ENCODE measurements at regions not wholly inside any gene's neighbourhood (a gene's known extent, or its start where the extent isn't known, plus 50 kb on each side); places are given as distances from the start of the nearest gene placed in this dataset.

- no peak overlapping the region for H3K27ac ChIP-seq
- H3K4me1 ChIP-seq: no peaks in the 10 kb centered on the region
- TF ChIP-seq POLR2A (IDR thresholded peaks at IDR 0.05) (no peak), CTCF (IDR thresholded peaks at IDR 0.05) (no peak)
- no peak for DNase-seq
- H3K4me3 ChIP-seq: no peak overlapping the region
- H3K36me3 ChIP-seq (ENCODE audit: low read depth, missing control alignments): no peaks in the 10 kb centered on the region
- no peaks in the 10 kb centered on the region for H3K27me3 ChIP-seq
- 92% methylated on average over 21 of the region's 21 CpGs; no CpG with 5 or more reads in 1 of the 2 donors for WGBS, 2 donors
- intact Hi-C loops (cut with DNase I; ENCODE audit: low total_unique reads): no loop called here
- no peaks in the 10 kb centered on the region for H3K9me3 ChIP-seq
Measured at GRCh38 chr22:19656541-19657251, 57.6 kb upstream of the SEPTIN5 start.

- Histone ChIP-seq H3K4me3 (no peak overlapping the region), H3K9me3 (no peaks in the 10 kb centered on the region), H3K27ac (no peak overlapping the region), H3K27me3 (no peaks in the 10 kb centered on the region), H3K4me1 (no peaks in the 10 kb centered on the region), H3K36me3 (ENCODE audit: low read depth, missing control alignments) (no peaks in the 10 kb centered on the region)
- DNase-seq: no peak
- no peak for TF ChIP-seq POLR2A (IDR thresholded peaks at IDR 0.05)
- no peak for TF ChIP-seq CTCF (IDR thresholded peaks at IDR 0.05)
- 93 to 99% methylated on average over 3 to 8 of the region's 8 CpGs for WGBS, 2 donors
- intact Hi-C loops (cut with DNase I; ENCODE audit: low total_unique reads): no loop called here
Measured at GRCh38 chr22:19657252-19658056, 56.8 kb upstream of the SEPTIN5 start.

- Histone ChIP-seq H3K27me3 (no peaks in the 10 kb centered on the region), H3K36me3 (ENCODE audit: low read depth, missing control alignments) (no peaks in the 10 kb centered on the region), H3K4me1 (peaks cover 2% of the 10 kb centered on the region), H3K9me3 (no peaks in the 10 kb centered on the region), H3K4me3 (no peak overlapping the region), H3K27ac (no peak overlapping the region)
- 97 to 100% methylated on average over 3 to 10 of the region's 10 CpGs for WGBS, 2 donors
- no peak for DNase-seq
- TF ChIP-seq POLR2A (IDR thresholded peaks at IDR 0.05) (no peak), CTCF (IDR thresholded peaks at IDR 0.05) (no peak)
- intact Hi-C loops (cut with DNase I; ENCODE audit: low total_unique reads): no loop called here
Measured at GRCh38 chr22:19658057-19658966, 56.0 kb upstream of the SEPTIN5 start.

GRCh38 chr22:19658967-19659804 lies 55.1 kb upstream of the SEPTIN5 start:
- no peak for TF ChIP-seq POLR2A (IDR thresholded peaks at IDR 0.05)
- TF ChIP-seq CTCF (IDR thresholded peaks at IDR 0.05): no peak
- H3K4me3 ChIP-seq: no peak overlapping the region
- H3K4me1 ChIP-seq: peaks cover 8% of the 10 kb centered on the region
- intact Hi-C loops (cut with DNase I; ENCODE audit: low total_unique reads): no loop called here
- 80 to 96% methylated on average over 1 to 8 of the region's 8 CpGs for WGBS, 2 donors
- no peaks in the 10 kb centered on the region for H3K9me3 ChIP-seq
- H3K27ac ChIP-seq: no peak overlapping the region
- H3K27me3 ChIP-seq: no peaks in the 10 kb centered on the region
- no peaks in the 10 kb centered on the region for H3K36me3 ChIP-seq (ENCODE audit: low read depth, missing control alignments)
- no peak for DNase-seq
